Tibial artery (tissue), 4 donors: ENCODE measurements at regions not wholly inside any gene's neighbourhood (a gene's known extent, or its start where the extent isn't known, plus 50 kb on each side); places are given as distances from the start of the nearest gene placed in this dataset.

Source experiments
- DNase-seq, 2 donors: peaks; one replicate each; pipeline ENCODE4 v3.0.0-alpha.2; 2019
- H3K27ac ChIP-seq, 2 donors: fragments of 200-600 bp; sonication (generic) in 1 of 2; 1 replicate in 1 of 2; 2 replicates in 1 of 2; pipeline ENCODE4 v1.5.1; 2018 to 2019; ENCODE audit warnings: mild to moderate bottlenecking in 1 of 2
- H3K27me3 ChIP-seq, 2 donors: fragments of 200-600 bp; sonication (generic) in 1 of 2; one replicate each; pipeline versions ENCODE4 v1.5.1 to v1.6.0; 2016 to 2019
- H3K36me3 ChIP-seq, 3 donors: fragments of 200-600 bp; sonication (generic) in 2 of 3; one replicate each; pipeline ENCODE4 v1.5.1; 2016 to 2019; ENCODE audit warnings: mild to moderate bottlenecking in 2 of 3
- H3K4me1 ChIP-seq, 4 donors: fragments of 200-600 bp; sonication (generic) in 2 of 4; 1 replicate in 3 of 4; 2 replicates in 1 of 4; pipeline ENCODE4 v1.5.1; 2016 to 2019
- H3K4me3 ChIP-seq, 2 donors: fragments of 200-600 bp; sonication (generic) in 1 of 2; 1 replicate in 1 of 2; 2 replicates in 1 of 2; pipeline ENCODE4 v1.5.1; 2018 to 2019; ENCODE audit warnings: mild to moderate bottlenecking in 2 of 2
- H3K9me3 ChIP-seq, 3 donors: fragments of 200-600 bp; sonication (generic) in 1 of 3; one replicate each; pipeline ENCODE4 v1.5.1; 2016 to 2019
- intact Hi-C: fragments of 100-400 bp; cut with DNase I; formaldehyde crosslinking; loops from one replicate; pipeline ENCODE4 v1.15.0; 2023; ENCODE audit warnings: low total_unique reads
- TF ChIP-seq, protein P1 (sequence below), 2 experiments: fragments of 200-600 bp in 1 of 2; fragments of 450-650 bp in 1 of 2; IDR thresholded peaks; one replicate each; pipeline ENCODE4 v1.5.1; 2017 to 2019; ENCODE audit warnings: antibody characterized with exemption in 2 of 2, mild to moderate bottlenecking in 1 of 2, moderate library complexity in 1 of 2

DNA sequence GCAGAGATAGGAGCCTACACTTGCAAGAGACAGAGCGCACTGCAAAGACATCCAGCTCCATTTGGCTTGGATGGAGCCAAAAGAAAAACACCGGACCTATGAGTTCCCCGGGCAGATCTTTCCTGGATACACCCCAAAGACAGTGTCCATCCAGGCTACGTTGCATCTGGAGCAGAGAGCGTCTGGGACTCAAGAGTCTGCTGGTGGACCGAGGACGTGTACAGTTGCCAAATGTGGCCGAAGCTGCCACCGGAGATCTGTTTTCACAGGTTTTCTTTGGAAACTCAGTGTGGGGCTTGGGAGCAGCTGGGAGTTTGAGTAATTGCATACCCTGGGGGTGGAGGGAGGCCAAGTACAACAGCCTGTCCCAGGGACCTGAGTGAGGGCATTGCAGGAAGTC is 192.3 kb upstream of the OSR1 start:
- Histone ChIP-seq H3K36me3 (no peaks in the 10 kb centered on the region), H3K27ac (no peak overlapping the region), H3K4me1 (peaks cover 0 to 25% (median 0%) of the 10 kb centered on the region in 4 donors), H3K27me3 (no peaks in the 10 kb centered on the region), H3K9me3 (no peaks in the 10 kb centered on the region), H3K4me3 (no peak overlapping the region)
- DNase-seq, result no peak
- TF ChIP-seq, protein P1, sequence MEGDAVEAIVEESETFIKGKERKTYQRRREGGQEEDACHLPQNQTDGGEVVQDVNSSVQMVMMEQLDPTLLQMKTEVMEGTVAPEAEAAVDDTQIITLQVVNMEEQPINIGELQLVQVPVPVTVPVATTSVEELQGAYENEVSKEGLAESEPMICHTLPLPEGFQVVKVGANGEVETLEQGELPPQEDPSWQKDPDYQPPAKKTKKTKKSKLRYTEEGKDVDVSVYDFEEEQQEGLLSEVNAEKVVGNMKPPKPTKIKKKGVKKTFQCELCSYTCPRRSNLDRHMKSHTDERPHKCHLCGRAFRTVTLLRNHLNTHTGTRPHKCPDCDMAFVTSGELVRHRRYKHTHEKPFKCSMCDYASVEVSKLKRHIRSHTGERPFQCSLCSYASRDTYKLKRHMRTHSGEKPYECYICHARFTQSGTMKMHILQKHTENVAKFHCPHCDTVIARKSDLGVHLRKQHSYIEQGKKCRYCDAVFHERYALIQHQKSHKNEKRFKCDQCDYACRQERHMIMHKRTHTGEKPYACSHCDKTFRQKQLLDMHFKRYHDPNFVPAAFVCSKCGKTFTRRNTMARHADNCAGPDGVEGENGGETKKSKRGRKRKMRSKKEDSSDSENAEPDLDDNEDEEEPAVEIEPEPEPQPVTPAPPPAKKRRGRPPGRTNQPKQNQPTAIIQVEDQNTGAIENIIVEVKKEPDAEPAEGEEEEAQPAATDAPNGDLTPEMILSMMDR (IDR thresholded peaks at IDR 0.05), result no peak
- intact Hi-C loops, result no loop called here

DNA sequence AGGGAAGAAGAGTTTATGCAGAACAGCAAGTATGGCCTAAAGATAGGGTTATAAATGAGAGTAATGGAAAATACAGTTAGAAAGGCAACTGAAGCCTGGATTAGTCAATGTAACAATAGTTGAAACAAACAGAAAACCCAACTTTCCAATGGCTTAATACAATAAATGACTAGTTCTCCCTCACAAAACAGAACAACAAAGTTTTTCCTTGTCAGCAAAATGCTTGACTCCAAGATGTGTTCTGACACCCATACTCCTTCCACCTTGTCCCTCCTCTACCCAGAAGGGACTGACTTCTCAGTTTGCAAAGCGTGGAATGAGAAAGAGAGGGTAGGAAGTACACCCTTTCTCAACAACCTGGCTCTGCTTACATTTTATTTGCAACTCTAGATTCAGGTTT is 191.4 kb upstream of the OSR1 start:
- no peaks in the 10 kb centered on the region for H3K9me3 ChIP-seq
- peaks cover 0 to 25% (median 0%) of the 10 kb centered on the region in 4 donors for H3K4me1 ChIP-seq
- no peak for DNase-seq
- no peak overlapping the region for H3K4me3 ChIP-seq
- no peaks in the 10 kb centered on the region for H3K27me3 ChIP-seq
- H3K27ac ChIP-seq, result no peak overlapping the region
- H3K36me3 ChIP-seq, result no peaks in the 10 kb centered on the region
- intact Hi-C loops, result no loop called here
- TF ChIP-seq, protein P1 (IDR thresholded peaks at IDR 0.05), result no peak

GRCh38 chr2:19548116-19548515 is 189.7 kb upstream of the OSR1 start:
- TF ChIP-seq, protein P1 (IDR thresholded peaks at IDR 0.05), result no peak
- H3K9me3 ChIP-seq, result no peaks in the 10 kb centered on the region
- H3K4me1 ChIP-seq, result peaks cover 0 to 25% (median 0%) of the 10 kb centered on the region in 4 donors
- no peaks in the 10 kb centered on the region for H3K36me3 ChIP-seq
- intact Hi-C loops, result no loop called here
- H3K27ac ChIP-seq, result no peak overlapping the region
- H3K4me3 ChIP-seq, result no peak overlapping the region
- H3K27me3 ChIP-seq, result no peaks in the 10 kb centered on the region
- DNase-seq, result no peak

DNA sequence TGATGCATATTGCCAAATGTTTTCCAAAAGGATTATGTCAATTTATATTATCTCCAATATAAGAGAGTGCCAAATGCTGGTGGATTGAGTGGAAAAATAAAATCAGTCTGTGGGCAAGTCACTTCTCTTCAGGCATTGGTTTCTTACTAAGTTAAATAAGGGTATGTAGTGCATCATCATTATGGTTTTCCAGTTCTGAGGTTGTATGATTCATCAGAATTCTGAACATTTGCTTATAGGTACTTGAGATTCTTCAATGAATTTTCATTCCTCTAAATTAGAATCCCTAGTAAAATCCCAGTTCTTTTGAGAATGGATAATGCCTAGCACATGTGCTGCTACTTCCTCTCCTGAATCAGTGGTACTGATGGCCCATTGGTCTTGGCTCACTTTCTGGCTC is 188.9 kb upstream of the OSR1 start:
- no peaks in the 10 kb centered on the region for H3K9me3 ChIP-seq
- intact Hi-C loops, result no loop called here
- H3K27me3 ChIP-seq, result no peaks in the 10 kb centered on the region
- H3K27ac ChIP-seq, result no peak overlapping the region
- TF ChIP-seq, protein P1 (IDR thresholded peaks at IDR 0.05), result no peak
- peaks cover 0 to 19% (median 0%) of the 10 kb centered on the region in 4 donors for H3K4me1 ChIP-seq
- DNase-seq, result no peak
- H3K4me3 ChIP-seq, result no peak overlapping the region
- H3K36me3 ChIP-seq, result no peaks in the 10 kb centered on the region

- intact Hi-C loops, result no loop called here
- Histone ChIP-seq H3K36me3 (no peaks in the 10 kb centered on the region), H3K4me3 (no peak overlapping the region), H3K4me1 (peaks cover 0 to 3% (median 0%) of the 10 kb centered on the region in 4 donors), H3K27me3 (no peaks in the 10 kb centered on the region), H3K27ac (no peak overlapping the region), H3K9me3 (no peaks in the 10 kb centered on the region)
- DNase-seq, result no peak
- TF ChIP-seq, protein P1 (IDR thresholded peaks at IDR 0.05), result no peak
These were observed 187.1 kb upstream of the OSR1 start for GRCh38 chr2:19545507-19545906.
